Memory B cell (primary cell): ENCODE measurements at regions not wholly inside any gene's neighbourhood (a gene's known extent, or its start where the extent isn't known, plus 50 kb on each side); places are given as distances from the start of the nearest gene placed in this dataset.
A peak's percentile ranks its signal among the peaks of the same experiment; 100 is the strongest.

ENCODE experiments used
- ATAC-seq: fragments of 150-1000 bp; cut with Tn5 transposase; 2 replicates; pipeline ENCODE4 v1.10.0; 2021; ENCODE audit warnings: low read depth, mild to moderate bottlenecking, moderate library complexity
- DNase-seq, 2 donors: peaks; one replicate each; pipeline ENCODE4 v3.0.0; 2022; ENCODE audit warnings: low spot score in 2 of 2
- H3K27ac Mint-ChIP-seq: one replicate; pipeline ENCODE4 v1.8.0; 2022; ENCODE audit warnings: mild to moderate bottlenecking, moderate library complexity, mixed read lengths
- H3K27me3 Mint-ChIP-seq: one replicate; pipeline ENCODE4 v1.8.0; 2022; ENCODE audit warnings: mixed read lengths
- H3K36me3 Mint-ChIP-seq: one replicate; pipeline ENCODE4 v1.8.0; 2022; ENCODE audit warnings: mild to moderate bottlenecking, mixed read lengths
- H3K4me1 Mint-ChIP-seq: one replicate; pipeline ENCODE4 v1.8.0; 2022; ENCODE audit warnings: mixed read lengths
- H3K4me3 Mint-ChIP-seq: one replicate; pipeline ENCODE4 v1.8.0; 2022; ENCODE audit warnings: mild to moderate bottlenecking, moderate library complexity, mixed read lengths
- H3K9me3 Mint-ChIP-seq: one replicate; pipeline ENCODE4 v1.8.0; 2022; ENCODE audit warnings: mixed read lengths

DNA sequence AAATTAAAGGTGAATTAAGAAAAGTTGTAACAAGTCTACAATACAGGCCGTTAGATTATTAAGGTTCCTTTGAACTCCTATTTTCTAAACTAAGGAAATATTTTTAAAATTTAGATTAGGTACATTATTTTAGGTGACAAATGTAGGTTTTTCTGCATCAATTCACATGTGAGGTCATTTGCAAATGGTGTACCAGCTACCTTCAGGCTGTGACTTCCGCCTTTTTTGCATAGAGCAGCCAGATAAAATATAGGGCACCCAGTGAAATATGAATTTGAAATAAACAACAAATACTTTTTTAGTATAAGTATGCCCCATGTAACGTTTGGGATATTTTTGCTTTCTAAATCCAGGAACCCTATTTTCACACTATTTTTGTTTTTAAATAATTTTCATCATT is 544.0 kb downstream of the LMO4 start:
- Mint-ChIP-seq H3K36me3 (no peaks in the 10 kb centered on the region), H3K27me3 (no peaks in the 10 kb centered on the region), H3K4me3 (no peak overlapping the region), H3K27ac (peak overlapping the region; percentile 93), H3K9me3 (peaks cover 5% of the 10 kb centered on the region), H3K4me1 (peaks cover 40% of the 10 kb centered on the region)
- DNase-seq (no peak), ATAC-seq (peak; percentile 86)

DNA sequence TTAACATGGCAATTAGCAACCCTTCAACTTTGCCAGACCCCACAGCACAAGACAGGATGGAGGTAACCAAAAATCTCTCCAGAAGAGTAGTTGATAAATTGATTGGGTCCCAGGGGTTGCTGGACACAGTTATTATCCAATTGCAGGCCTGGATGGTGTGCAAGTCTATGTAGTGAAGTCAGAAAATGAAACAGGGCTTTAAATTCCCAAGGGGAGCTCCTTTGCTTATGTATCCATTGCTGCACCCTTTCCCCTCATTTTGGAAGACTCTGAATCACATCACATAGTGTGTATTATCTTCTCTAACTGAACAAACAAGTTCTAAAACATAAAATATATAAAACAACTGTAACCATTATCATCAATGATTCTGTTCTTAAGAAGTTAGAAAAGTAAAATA is 550.2 kb downstream of the LMO4 start:
- DNase-seq (no peak), ATAC-seq (no peak)
- Mint-ChIP-seq H3K27me3 (no peaks in the 10 kb centered on the region), H3K4me3 (no peak overlapping the region), H3K36me3 (no peaks in the 10 kb centered on the region), H3K4me1 (peaks cover 14% of the 10 kb centered on the region), H3K27ac (no peak overlapping the region), H3K9me3 (peaks cover 2% of the 10 kb centered on the region)

DNA sequence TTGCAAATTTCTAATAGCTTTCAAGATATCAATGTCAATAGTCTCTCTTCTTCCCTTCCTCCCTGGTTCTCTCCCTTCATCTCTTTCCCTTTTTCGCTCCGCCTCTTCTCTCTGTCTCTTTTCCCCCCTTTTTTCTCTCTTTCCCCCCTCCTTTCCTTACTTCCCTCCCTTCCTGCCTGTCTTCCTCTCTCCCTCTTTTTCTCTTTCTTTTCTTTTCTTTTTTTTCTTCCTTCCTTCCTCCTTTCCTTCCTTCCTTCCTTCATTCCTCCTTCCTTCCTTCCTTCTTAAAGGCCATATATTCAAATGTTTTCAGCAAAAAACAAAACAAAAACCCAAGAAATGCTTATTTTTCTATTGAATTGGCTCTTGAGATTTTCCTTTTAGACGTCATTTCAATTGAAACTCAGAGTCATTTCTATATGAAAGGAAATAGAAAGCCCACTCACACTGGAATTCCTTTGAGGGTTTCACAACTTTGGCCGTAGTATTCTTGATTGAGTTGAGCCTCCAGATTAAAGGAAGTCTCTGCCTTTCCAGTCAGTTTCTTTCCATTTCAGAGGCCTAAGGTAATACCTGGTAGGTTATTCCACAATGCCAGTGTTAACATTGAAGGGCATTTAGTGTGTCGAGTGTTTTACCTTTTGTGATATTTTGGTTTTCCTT is 551.5 kb downstream of the LMO4 start:
- no peak for DNase-seq
- Mint-ChIP-seq H3K4me3 (no peak overlapping the region), H3K27me3 (no peaks in the 10 kb centered on the region), H3K36me3 (no peaks in the 10 kb centered on the region), H3K27ac (no peak overlapping the region), H3K9me3 (peaks cover 2% of the 10 kb centered on the region), H3K4me1 (peaks cover 14% of the 10 kb centered on the region)
- no peak for ATAC-seq

DNA sequence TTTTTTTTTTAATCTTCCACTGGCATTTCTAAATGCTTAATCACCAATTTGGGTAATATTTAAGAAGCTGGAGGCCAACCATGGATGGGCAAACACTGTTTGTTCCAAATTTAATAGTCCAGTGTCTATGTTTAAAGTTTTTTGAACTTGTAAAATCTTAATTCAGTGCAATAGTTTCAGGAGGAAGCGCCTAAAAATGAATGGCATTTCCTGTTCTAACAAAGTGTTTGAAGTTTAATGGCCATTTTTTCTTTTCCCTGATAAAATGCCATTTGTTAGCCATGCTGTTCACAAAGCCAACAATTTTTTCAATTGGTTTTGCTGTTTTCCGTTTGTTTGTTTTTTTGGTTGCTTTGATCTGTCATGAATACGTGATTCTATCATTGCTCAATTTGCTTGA is 552.1 kb downstream of the LMO4 start:
- no peak for DNase-seq
- Mint-ChIP-seq H3K27ac (no peak overlapping the region), H3K4me3 (no peak overlapping the region), H3K36me3 (no peaks in the 10 kb centered on the region), H3K4me1 (peaks cover 14% of the 10 kb centered on the region), H3K27me3 (no peaks in the 10 kb centered on the region), H3K9me3 (peaks cover 2% of the 10 kb centered on the region)
- no peak for ATAC-seq

DNA sequence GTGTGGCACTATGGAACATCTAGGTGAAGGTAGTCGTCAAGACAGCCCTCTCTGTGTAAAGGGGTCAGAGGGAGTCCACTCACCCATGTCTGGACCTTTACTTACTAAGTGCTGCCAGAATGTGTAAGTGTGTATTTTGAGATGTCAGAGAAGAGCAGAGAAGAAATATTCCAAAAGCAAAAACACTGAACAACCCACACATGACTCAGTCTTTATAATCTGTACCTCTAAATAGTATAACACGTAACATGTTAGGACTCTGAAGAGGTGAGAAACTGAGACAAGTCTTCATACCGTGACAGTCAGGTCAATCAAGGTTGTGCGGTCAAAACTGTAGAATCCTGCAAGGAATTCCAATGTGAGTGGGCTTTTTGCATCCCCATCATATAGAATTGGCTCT is 555.2 kb downstream of the LMO4 start:
- peaks cover 2% of the 10 kb centered on the region for H3K9me3 Mint-ChIP-seq
- H3K4me3 Mint-ChIP-seq, result no peak overlapping the region
- ATAC-seq (no peak), DNase-seq (no peak)
- H3K27ac Mint-ChIP-seq, result no peak overlapping the region
- no peaks in the 10 kb centered on the region for H3K36me3 Mint-ChIP-seq
- peaks cover 16% of the 10 kb centered on the region for H3K4me1 Mint-ChIP-seq
- no peaks in the 10 kb centered on the region for H3K27me3 Mint-ChIP-seq

DNA sequence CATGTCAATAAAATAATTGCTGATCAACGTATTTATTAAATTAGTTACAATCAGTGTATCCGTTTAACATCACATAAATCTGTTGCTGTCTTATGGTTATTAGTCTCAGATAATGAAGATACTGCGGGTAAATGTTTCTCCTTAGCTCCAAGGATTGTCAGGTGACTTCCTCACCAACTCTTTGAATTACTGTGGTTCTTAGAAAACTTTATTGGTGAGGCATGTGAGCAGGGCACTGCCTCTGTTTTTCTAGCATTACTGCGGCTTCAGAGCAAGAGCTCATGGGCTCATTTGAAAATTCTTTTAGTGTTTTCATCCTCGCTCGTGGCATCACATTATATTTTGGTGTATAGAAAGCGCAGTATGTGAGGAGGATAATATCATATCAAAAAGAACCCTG is 555.9 kb downstream of the LMO4 start:
- no peak overlapping the region for H3K4me3 Mint-ChIP-seq
- peaks cover 16% of the 10 kb centered on the region for H3K4me1 Mint-ChIP-seq
- H3K36me3 Mint-ChIP-seq, result no peaks in the 10 kb centered on the region
- DNase-seq (no peak), ATAC-seq (no peak)
- H3K27ac Mint-ChIP-seq, result no peak overlapping the region
- H3K9me3 Mint-ChIP-seq, result peaks cover 2% of the 10 kb centered on the region
- no peaks in the 10 kb centered on the region for H3K27me3 Mint-ChIP-seq

DNA sequence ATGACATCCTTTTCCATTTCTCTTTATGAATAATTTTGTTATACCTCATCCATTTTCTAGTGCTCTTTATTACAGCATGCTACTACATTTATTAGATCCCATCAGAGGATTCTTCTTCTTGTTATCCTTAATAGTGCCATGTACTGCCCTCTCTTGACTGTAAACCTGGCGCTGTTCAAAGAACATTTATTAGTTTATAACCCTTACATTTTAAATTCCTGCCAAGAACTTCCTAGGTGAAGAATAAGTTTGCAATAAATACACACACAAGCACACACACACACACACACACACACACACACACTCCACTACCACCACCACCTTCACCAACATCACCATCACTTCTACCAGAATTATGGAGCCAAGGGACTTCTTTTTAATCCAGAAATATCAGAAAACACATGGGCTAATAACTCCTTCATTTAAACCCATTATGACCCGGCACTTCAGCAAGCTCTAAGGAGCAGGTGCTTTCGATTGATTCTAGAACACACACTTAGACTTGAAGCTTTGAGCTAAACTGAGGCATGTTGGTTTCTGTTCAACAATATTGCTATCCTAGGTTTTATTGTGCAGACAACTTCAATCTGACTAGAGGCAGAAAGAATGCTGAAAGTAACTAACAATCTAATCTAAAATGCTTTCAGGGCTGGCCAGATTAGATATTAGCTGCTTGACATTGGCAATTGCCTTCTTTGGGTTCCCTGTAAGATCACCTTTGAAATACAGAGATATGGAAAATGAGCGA is 556.8 kb downstream of the LMO4 start:
- no peak overlapping the region for H3K27ac Mint-ChIP-seq

DNA sequence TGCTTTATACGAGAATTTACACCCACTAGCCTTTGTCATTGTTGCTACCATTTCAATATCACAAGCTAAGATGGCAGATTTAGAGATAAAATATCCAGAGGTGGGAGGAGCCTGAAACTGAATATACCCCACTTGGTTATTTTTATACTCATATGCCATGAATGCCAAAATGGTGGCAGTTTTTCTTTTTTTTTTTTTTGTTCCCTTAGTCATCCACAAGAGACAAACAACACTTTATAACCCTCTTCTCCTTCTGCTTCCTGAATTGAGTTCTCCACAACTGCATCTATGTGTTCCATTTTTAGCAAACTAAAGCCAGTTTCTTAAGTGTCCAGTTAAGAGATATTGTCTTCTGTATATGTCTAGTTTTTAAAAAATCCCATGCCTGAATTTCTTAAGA is 558.4 kb downstream of the LMO4 start:
- ATAC-seq (no peak), DNase-seq (no peak)
- Mint-ChIP-seq H3K4me1 (peaks cover 13% of the 10 kb centered on the region), H3K27me3 (no peaks in the 10 kb centered on the region), H3K4me3 (no peak overlapping the region), H3K9me3 (no peaks in the 10 kb centered on the region), H3K27ac (no peak overlapping the region), H3K36me3 (no peaks in the 10 kb centered on the region)

More for the DNA sequence above, 556.8 kb downstream of the LMO4 start:
- H3K4me1 Mint-ChIP-seq, result peaks cover 13% of the 10 kb centered on the region
- no peaks in the 10 kb centered on the region for H3K36me3 Mint-ChIP-seq
- no peak overlapping the region for H3K4me3 Mint-ChIP-seq
- H3K27me3 Mint-ChIP-seq, result no peaks in the 10 kb centered on the region
- DNase-seq, result no peak
- ATAC-seq, result no peak
- no peaks in the 10 kb centered on the region for H3K9me3 Mint-ChIP-seq

DNA sequence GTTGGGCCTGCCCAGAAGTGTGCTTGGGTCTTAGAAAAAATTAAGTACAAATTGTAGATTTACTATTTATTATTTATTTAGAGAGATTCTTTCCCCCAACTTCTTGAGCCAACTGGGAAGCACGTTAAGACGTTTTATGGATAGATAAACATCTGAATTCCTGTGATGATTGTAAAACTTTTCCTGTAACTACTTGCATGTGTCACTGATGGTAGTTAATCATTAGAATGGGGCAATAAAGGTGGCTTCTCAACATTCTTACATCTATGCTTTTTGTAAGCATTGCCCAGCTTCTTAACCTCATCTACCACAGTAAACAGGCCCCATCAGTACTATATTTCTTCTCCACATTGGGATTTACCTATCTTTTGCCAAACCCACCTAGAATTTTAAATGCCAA is 559.8 kb downstream of the LMO4 start:
- no peak overlapping the region for H3K4me3 Mint-ChIP-seq
- no peaks in the 10 kb centered on the region for H3K9me3 Mint-ChIP-seq
- peaks cover 19% of the 10 kb centered on the region for H3K4me1 Mint-ChIP-seq
- no peak for DNase-seq
- H3K36me3 Mint-ChIP-seq, result no peaks in the 10 kb centered on the region
- no peak for ATAC-seq
- no peaks in the 10 kb centered on the region for H3K27me3 Mint-ChIP-seq
- H3K27ac Mint-ChIP-seq, result no peak overlapping the region

DNA sequence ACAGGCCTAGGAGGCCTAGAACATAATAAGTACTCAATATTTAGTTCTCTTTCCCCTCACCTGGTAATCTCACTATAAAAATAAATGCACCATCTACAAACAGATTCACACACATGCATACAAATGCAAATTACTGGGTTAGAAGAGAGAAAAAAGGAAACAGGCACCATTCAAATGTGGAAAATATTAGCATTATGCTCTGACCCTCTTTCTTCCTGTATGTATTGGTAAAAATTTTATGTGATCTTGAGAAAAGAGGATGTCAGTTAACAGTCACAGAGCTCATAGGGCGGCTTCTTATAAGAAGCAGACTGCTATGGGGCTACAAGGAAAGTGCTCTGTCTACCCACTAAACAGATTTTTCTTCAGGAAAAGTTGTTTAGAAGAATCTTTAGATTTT is 565.4 kb downstream of the LMO4 start:
- DNase-seq (no peak), ATAC-seq (peak; percentile 84)
- Mint-ChIP-seq H3K27ac (peak overlapping the region; percentile 32), H3K36me3 (no peaks in the 10 kb centered on the region), H3K4me1 (peaks cover 22% of the 10 kb centered on the region), H3K9me3 (no peaks in the 10 kb centered on the region), H3K4me3 (peak overlapping the region; percentile 4), H3K27me3 (no peaks in the 10 kb centered on the region)

DNA sequence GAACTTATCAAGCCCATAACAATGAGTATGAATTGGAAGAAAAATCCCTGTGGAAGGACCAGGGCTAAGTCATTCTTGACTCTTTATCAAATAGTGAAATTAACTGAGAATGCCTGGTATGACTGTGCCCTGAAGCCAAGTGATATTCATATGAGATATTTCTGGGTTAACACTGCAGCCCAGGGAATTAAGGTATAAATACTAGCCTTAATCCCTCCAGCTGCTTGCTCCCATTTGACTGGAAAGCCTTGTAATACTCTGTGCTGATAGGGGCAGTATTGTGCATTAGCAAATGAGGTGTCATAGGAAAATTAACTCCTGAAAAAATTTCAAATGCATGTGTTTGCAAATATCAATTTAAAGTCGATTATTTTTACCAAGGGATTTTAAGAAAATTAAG is 568.8 kb downstream of the LMO4 start:
- Mint-ChIP-seq H3K27ac (peak overlapping the region; percentile 14), H3K9me3 (peaks cover 1% of the 10 kb centered on the region), H3K27me3 (no peaks in the 10 kb centered on the region), H3K36me3 (no peaks in the 10 kb centered on the region), H3K4me3 (no peak overlapping the region), H3K4me1 (peaks cover 25% of the 10 kb centered on the region)
- no peak for DNase-seq
- ATAC-seq, result no peak

DNA sequence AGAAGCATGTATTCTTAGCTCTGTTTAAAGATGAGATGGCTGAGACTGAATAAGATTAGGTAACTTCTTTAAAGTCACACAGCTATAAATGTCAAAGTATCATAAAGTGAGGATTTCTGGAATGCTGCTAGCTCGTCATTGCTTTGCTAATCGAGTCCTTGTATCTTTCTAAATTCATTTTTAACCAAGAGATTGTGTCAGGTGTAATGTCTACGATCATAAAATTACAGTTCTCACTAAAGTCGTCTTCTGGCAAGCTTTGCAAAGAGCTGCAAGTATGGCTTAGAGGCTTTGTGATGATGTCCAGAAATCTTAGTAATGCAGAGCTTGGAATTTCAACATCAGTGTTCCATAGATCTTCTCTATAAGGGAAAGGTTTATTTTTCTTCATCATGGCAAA is 569.8 kb downstream of the LMO4 start:
- no peaks in the 10 kb centered on the region for H3K27me3 Mint-ChIP-seq
- H3K4me3 Mint-ChIP-seq, result no peak overlapping the region
- H3K27ac Mint-ChIP-seq, result no peak overlapping the region
- peaks cover 29% of the 10 kb centered on the region for H3K4me1 Mint-ChIP-seq
- ATAC-seq, result no peak
- no peak for DNase-seq
- H3K9me3 Mint-ChIP-seq, result peaks cover 1% of the 10 kb centered on the region
- no peaks in the 10 kb centered on the region for H3K36me3 Mint-ChIP-seq

DNA sequence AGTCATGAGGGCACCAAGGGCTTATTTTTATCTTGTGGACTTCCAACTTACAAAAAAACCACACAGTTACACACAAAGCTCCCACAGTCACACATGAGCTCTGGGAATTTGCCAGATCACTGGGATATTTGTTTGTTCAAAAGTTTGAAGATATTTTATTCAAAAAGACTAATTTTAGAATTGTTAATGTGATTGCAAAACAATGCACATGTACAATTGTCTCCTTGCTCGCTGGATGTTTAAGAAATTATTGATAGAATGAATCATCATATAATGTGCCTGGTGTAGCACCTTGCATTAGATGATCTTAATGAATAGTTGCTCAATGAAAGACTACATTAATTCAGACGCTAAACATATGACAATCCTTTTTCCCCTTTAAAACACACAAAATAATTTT is 570.3 kb downstream of the LMO4 start:
- peaks cover 29% of the 10 kb centered on the region for H3K4me1 Mint-ChIP-seq
- ATAC-seq (no peak), DNase-seq (no peak)
- peaks cover 1% of the 10 kb centered on the region for H3K9me3 Mint-ChIP-seq
- H3K27me3 Mint-ChIP-seq, result no peaks in the 10 kb centered on the region
- no peak overlapping the region for H3K27ac Mint-ChIP-seq
- no peak overlapping the region for H3K4me3 Mint-ChIP-seq
- no peaks in the 10 kb centered on the region for H3K36me3 Mint-ChIP-seq

DNA sequence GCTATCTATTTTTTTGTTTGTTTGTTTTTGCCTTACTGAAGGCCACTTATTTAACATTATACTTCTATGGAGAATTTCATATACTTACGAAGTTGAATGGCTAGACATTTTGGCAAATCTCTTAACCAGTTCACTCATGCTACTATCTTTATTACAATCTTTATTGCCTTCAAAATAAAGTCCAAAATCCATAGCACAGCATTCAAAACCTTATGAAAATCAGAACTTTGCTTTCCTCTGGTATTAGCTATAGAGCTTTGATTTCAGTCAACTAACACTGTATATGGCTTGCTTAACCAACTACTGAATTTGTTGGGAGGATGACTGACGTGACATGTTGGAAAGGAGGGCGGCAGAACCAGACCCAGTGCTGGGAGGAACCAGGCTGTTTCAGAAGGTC is 571.1 kb downstream of the LMO4 start:
- Mint-ChIP-seq H3K27me3 (no peaks in the 10 kb centered on the region), H3K36me3 (no peaks in the 10 kb centered on the region), H3K4me3 (no peak overlapping the region), H3K9me3 (peaks cover 1% of the 10 kb centered on the region), H3K4me1 (peaks cover 25% of the 10 kb centered on the region), H3K27ac (no peak overlapping the region)
- no peak for DNase-seq
- no peak for ATAC-seq

DNA sequence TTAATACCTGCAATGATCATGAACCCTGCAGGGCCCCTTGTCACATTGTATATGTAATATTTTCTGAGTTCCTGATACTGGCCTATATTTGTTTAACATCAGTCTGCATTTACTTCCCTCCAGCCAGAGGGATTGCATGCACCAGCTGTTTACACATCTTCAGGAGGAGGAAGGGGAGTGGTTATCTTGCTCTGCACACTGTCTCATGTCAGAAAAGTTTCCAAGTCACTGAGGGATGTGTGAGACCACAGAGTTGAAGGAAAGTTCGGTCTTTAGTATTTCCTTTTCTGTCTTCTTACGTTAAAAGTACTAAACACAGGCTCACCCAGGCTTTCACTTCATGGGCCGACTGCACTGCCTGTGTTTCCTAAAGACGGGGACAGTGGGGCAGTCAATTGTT is 574.1 kb downstream of the LMO4 start:
- ATAC-seq, result peak; percentile 64

More for the DNA sequence above, 574.1 kb downstream of the LMO4 start:
- no peak for DNase-seq
- peaks cover 23% of the 10 kb centered on the region for H3K4me1 Mint-ChIP-seq
- peak overlapping the region; percentile 22 for H3K4me3 Mint-ChIP-seq
- H3K27me3 Mint-ChIP-seq, result no peaks in the 10 kb centered on the region
- H3K36me3 Mint-ChIP-seq, result no peaks in the 10 kb centered on the region
- H3K27ac Mint-ChIP-seq, result peak overlapping the region; percentile 82
- peaks cover 1% of the 10 kb centered on the region for H3K9me3 Mint-ChIP-seq
